GM12878 (cell line): ENCODE measurements at regions not wholly inside any gene's neighbourhood (a gene's known extent, or its start where the extent isn't known, plus 50 kb on each side); places are given as distances from the start of the nearest gene placed in this dataset.

Source experiments
- CTCF ChIP-seq, 3 experiments: IDR thresholded peaks in 2 of 3; conservative IDR thresholded peaks in 1 of 3; 2 replicates each; pipeline ENCODE4 v1.5.1; 2011; ENCODE audit warnings: low read depth in 3 of 3, low read length in 3 of 3, mild to moderate bottlenecking in 3 of 3, control low read depth in 2 of 3, moderate library complexity in 2 of 3, inconsistent platforms in 1 of 3, mixed read lengths in 1 of 3; ENCODE audit not compliant: control insufficient read depth in 2 of 3, insufficient read depth in 1 of 3; ENCODE audit errors: extremely low read depth in 1 of 3
- MEF2B ChIP-seq: fragments of 450-650 bp; IDR thresholded peaks from 2 replicates; pipeline ENCODE4 v1.6.1; 2018; ENCODE audit warnings: mild to moderate bottlenecking, moderate library complexity; ENCODE audit not compliant: partially characterized antibody, poor library complexity, severe bottlenecking
- NFYB ChIP-seq: IDR thresholded peaks from 2 replicates; pipeline ENCODE4 v1.6.1; 2011; ENCODE audit warnings: low read depth, mild to moderate bottlenecking, low read length, improper control_type of control experiment, moderate library complexity; ENCODE audit not compliant: insufficient read depth
- POLR2A ChIP-seq: IDR thresholded peaks from 2 replicates; pipeline ENCODE4 v1.6.1; 2011; ENCODE audit warnings: low read depth, mild to moderate bottlenecking, low read length

DNA sequence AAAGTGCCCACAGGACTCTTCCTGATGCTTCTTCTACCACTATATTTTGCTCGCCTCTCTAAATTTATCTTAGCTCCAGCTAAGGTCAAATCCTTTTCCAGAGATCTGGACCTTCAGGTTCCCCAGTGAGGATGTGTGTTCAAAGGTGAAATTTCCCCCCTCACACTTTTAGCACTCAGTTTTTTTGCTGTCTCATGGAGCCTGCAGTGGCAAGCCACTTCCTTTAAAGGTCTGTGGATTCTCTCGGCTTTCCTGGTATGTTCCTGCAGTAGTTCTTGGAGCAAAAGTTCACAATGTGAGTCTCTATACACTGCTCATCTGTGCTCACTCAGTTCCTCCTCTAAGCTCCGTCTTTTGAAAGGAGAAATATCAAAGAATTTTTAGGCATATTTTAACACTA lies 181.4 kb downstream of the LURAP1L start:
- no peak for TF ChIP-seq NFYB
- no peak for TF ChIP-seq POLR2A
- TF ChIP-seq CTCF (IDR thresholded peaks at IDR 0.05 in 2 of 3, conservative IDR thresholded peaks at IDR 0.05 in 1 of 3; ENCODE audit: control insufficient read depth in 2 of 3, extremely low read depth in 1 of 3, insufficient read depth in 1 of 3, low read depth in 3 of 3, low read length in 3 of 3) = no peak
- no peak for TF ChIP-seq MEF2B
